ENCODE measurements at regions not wholly inside any gene's neighbourhood (a gene's known extent, or its start where the extent isn't known, plus 50 kb on each side); places are given as distances from the start of the nearest gene placed in this dataset.

- TF ChIP-seq CTCF (IDR thresholded peaks at IDR 0.05): peak; percentile 69
Observed at GRCh38 chr3:76570436-76571057, 469.4 kb upstream of the ROBO2 start.

- TF ChIP-seq CTCF (IDR thresholded peaks at IDR 0.05): no peak
Observed at GRCh38 chr3:76576201-76576600, 463.7 kb upstream of the ROBO2 start.

- TF ChIP-seq CTCF (IDR thresholded peaks at IDR 0.05): no peak
Observed at GRCh38 chr3:76582098-76582497, 457.8 kb upstream of the ROBO2 start.

DNA sequence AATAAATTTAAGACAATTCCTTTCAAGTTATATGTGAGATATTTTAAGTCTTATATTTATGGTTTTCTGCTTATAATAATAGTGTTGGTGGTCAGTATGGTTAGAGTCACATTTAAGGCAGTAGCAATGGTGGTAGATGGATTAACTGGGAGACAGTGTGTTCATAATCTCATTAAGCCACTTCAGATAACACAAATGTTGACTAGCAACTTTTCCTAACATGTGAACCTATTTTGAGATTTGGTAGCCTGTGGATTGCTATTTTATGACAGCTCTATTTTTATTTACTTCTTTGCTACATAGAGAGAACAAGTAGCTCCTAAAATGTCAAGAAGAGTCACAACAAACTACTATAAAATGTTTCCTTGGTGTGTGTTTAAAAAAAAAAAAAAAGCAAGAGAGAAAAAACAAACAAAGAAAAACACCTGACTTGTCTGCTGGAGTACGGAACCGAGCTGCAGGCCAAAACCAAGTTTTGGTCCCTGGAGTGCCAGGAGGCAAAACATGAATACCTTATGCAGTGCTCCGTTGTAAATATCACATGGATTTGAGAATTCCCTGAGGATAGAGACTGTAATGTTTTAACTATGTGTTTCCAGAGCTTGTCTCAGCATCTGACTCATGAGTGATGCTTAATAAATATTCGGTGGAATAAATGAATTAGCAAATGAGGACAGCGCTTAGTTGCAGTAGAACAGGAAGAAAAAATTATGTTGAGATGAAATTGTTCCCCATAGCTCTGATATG lies 457.1 kb upstream of the ROBO2 start:
- no peak for TF ChIP-seq CTCF (IDR thresholded peaks at IDR 0.05)

DNA sequence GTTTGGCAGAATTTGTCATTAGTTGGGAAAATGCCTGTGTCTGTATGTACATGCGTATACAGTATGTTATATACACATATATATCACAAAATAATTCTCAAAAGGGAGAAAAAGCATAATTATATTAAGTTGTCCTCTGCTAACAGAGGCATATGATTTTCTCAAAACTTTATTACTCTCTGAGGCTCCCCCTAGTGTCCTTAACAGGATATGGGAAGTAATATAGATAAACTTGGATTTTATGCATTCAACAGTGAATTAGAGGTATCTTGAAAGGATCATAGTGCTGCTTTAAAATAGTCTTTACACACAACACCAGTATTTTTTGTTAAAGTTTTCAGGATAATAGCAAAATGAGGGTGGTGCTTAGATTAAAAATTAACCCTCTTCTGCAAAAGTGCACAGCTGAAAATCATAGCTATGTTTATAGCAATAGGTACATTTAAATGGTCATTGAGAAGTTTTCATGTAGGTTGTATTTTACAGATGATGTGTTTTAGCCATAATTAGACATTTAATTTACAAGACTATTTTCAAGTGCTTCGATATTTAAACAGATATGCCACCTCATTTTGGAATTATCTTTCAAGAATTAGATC lies 454.0 kb upstream of the ROBO2 start:
- peak; percentile 70 for TF ChIP-seq CTCF (IDR thresholded peaks at IDR 0.05)

GRCh38 chr3:76586471-76586870 lies 453.4 kb upstream of the ROBO2 start:
- no peak for TF ChIP-seq CTCF (IDR thresholded peaks at IDR 0.05)

GRCh38 chr3:76610150-76610549 lies 429.7 kb upstream of the ROBO2 start:
- no peak for TF ChIP-seq CTCF (IDR thresholded peaks at IDR 0.05)

All from LNCAP (cell line).